Endothelial cell of umbilical vein (primary cell): ENCODE measurements at regions not wholly inside any gene's neighbourhood (a gene's known extent, or its start where the extent isn't known, plus 50 kb on each side); places are given as distances from the start of the nearest gene placed in this dataset.

ENCODE experiments used
- BruUV-seq: library from RNA; stranded (reverse); fragments of 400-500 nt; replicated peaks from 2 replicates; lab custom pipeline; 2021; lab: Mats Ljungman, UMichigan
- CTCF ChIA-PET: fragments of 300-600, 350-600 bp; sonication (Branson Sonifier 250); formaldehyde crosslinking; loops from one replicate; lab custom pipeline; 2021; ENCODE audit warnings: antibody characterized with exemption, inconsistent platforms; lab: Charles Lee
- POLR2A ChIA-PET: fragments of 300-600, 350-600 bp; sonication (Branson Sonifier 250); formaldehyde crosslinking; loops from one replicate; lab custom pipeline; 2021; ENCODE audit warnings: antibody characterized with exemption, inconsistent platforms; lab: Charles Lee
- DNase-seq: peaks from one replicate; pipeline ENCODE4 v3.0.0-alpha.2; 2011; ENCODE audit warnings: low read depth, low spot score
- FAIRE-seq: peaks from 2 replicates; lab custom pipeline; 2011; peaks lifted over from hg19 to GRCh38; lab: Jason Lieb, UNC
- H2AFZ ChIP-seq: 2 replicates; pipeline ENCODE4 v1.6.0; 2012; ENCODE audit warnings: low read depth, low read length, control low read depth, inconsistent platforms
- H3K27ac ChIP-seq: 2 replicates; pipeline ENCODE4 v1.5.1; 2011; ENCODE audit warnings: low read depth, mild to moderate bottlenecking, control low read depth, low read length, moderate library complexity; ENCODE audit not compliant: insufficient read depth
- H3K27me3 ChIP-seq, 2 experiments: 2 replicates each; pipeline versions ENCODE4 v1.6.0 to v1.6.1; 2011; ENCODE audit warnings: low read length in 2 of 2, mixed read lengths in 1 of 2; ENCODE audit not compliant: control insufficient read depth in 2 of 2, insufficient read depth in 2 of 2
- H3K36me3 ChIP-seq, 2 experiments: 2 replicates in 1 of 2; 3 replicates in 1 of 2; pipeline ENCODE4 v1.5.1; 2011; ENCODE audit warnings: low read length in 2 of 2, mild to moderate bottlenecking in 1 of 2, moderate library complexity in 1 of 2; ENCODE audit not compliant: control insufficient read depth in 2 of 2, insufficient read depth in 2 of 2; ENCODE audit errors: extremely low read depth in 1 of 2
- H3K4me1 ChIP-seq: 3 replicates; pipeline ENCODE4 v1.5.1; 2011; ENCODE audit warnings: mild to moderate bottlenecking, low read length; ENCODE audit not compliant: control insufficient read depth, insufficient read depth; ENCODE audit errors: extremely low read depth
- H3K4me2 ChIP-seq: 2 replicates; pipeline ENCODE4 v1.6.1; 2011; ENCODE audit warnings: low read length, control low read depth, mixed read lengths; ENCODE audit not compliant: insufficient read depth
- H3K4me3 ChIP-seq, 3 experiments: fragments of 200-600 bp in 1 of 3; sonication (generic), shearing (Covaris generic) in 1 of 3; replicated peaks in 1 of 3; 2 replicates each; pipeline ENCODE4 v1.5.1; 2011 to 2016; ENCODE audit warnings: control low read depth in 3 of 3, low read length in 3 of 3, mild to moderate bottlenecking in 2 of 3, inconsistent platforms in 1 of 3, low read depth in 1 of 3, moderate library complexity in 1 of 3; ENCODE audit not compliant: insufficient read depth in 1 of 3
- H3K79me2 ChIP-seq: 2 replicates; pipeline ENCODE4 v1.6.0; 2012; ENCODE audit warnings: low read length, inconsistent platforms; ENCODE audit not compliant: control insufficient read depth, insufficient read depth
- H3K9ac ChIP-seq: replicated peaks from 2 replicates; pipeline ENCODE3; 2011; ENCODE audit warnings: low read length, control low read depth; ENCODE audit not compliant: insufficient read depth; ENCODE audit errors: extremely low read depth
- H3K9me1 ChIP-seq: replicated peaks from 3 replicates; pipeline ENCODE4 v1.6.0; 2011; ENCODE audit warnings: mild to moderate bottlenecking, low read length; ENCODE audit not compliant: control insufficient read depth, insufficient read depth; ENCODE audit errors: extremely low read depth
- H3K9me3 ChIP-seq: replicated peaks from 2 replicates; pipeline ENCODE4 v1.5.1; 2012; ENCODE audit warnings: low read length, inconsistent platforms; ENCODE audit not compliant: control insufficient read depth, insufficient read depth
- H4K20me1 ChIP-seq: replicated peaks from 2 replicates; pipeline ENCODE3; 2011; ENCODE audit warnings: mild to moderate bottlenecking, low read length; ENCODE audit not compliant: control insufficient read depth, insufficient read depth; ENCODE audit errors: extremely low read depth
- CTCF ChIP-seq, 2 donors: IDR thresholded peaks; 1 replicate in 1 of 2; 2 replicates in 1 of 2; pipeline ENCODE4 v1.5.1; 2011; ENCODE audit warnings: low read length in 2 of 2, mild to moderate bottlenecking in 2 of 2, moderate library complexity in 2 of 2, control low read depth in 1 of 2, inconsistent platforms in 1 of 2, low read depth in 1 of 2; ENCODE audit not compliant: insufficient read depth in 1 of 2; ENCODE audit errors: extremely low read depth in 1 of 2
- EZH2 ChIP-seq: IDR thresholded peaks from 2 replicates; pipeline ENCODE4 v1.6.1; 2012; ENCODE audit warnings: borderline replicate concordance, low read depth, mild to moderate bottlenecking, moderate library complexity, low read length, inconsistent platforms; ENCODE audit not compliant: severe bottlenecking
- FOS ChIP-seq: IDR thresholded peaks from 2 replicates; pipeline ENCODE4 v1.6.1; 2011; ENCODE audit warnings: mild to moderate bottlenecking, low read length, moderate library complexity, borderline replicate concordance; ENCODE audit not compliant: insufficient read depth
- GATA2 ChIP-seq: IDR thresholded peaks from 2 replicates; pipeline ENCODE4 v1.7.0; 2011; ENCODE audit warnings: low read depth, mild to moderate bottlenecking, moderate library complexity, mixed read lengths, low read length; ENCODE audit not compliant: insufficient read length, insufficient read depth
- JUN ChIP-seq: IDR thresholded peaks from 2 replicates; pipeline ENCODE4 v1.6.1; 2011; ENCODE audit warnings: borderline replicate concordance, low read depth; ENCODE audit not compliant: insufficient read length, insufficient read depth
- MAX ChIP-seq: IDR thresholded peaks from 2 replicates; pipeline ENCODE4 v1.6.1; 2011; ENCODE audit not compliant: insufficient read depth, insufficient read length
- MYC ChIP-seq: IDR thresholded peaks from one replicate; pipeline ENCODE4 v1.6.1; 2011; ENCODE audit warnings: mild to moderate bottlenecking, low read depth, low read length
- POLR2A ChIP-seq: IDR thresholded peaks from 2 replicates; pipeline ENCODE4 v1.6.1; 2012; ENCODE audit warnings: low read depth, mild to moderate bottlenecking, control low read depth, low read length
- POLR2AphosphoS5 ChIP-seq: IDR thresholded peaks from 2 replicates; pipeline ENCODE4 v1.6.1; 2012; ENCODE audit warnings: low read depth, mild to moderate bottlenecking, control low read depth, low read length, moderate library complexity; ENCODE audit not compliant: insufficient read depth
- dilution Hi-C: fragments of 300-500 bp; cut with MboI; formaldehyde crosslinking; loops from one replicate; pipeline ENCODE4 v1.15.0; 2019; ENCODE audit warnings: low sequenced_read_pairs; ENCODE audit not compliant: extremely low pct_ligation_motif_present
- intact Hi-C: fragments of 100-400 bp; cut with micrococcal nuclease; formaldehyde crosslinking; loops from one replicate; pipeline ENCODE4 v1.10.0; 2022

- dilution Hi-C loops (no loop called here), intact Hi-C loops (no loop called here)
- H3K4me1 ChIP-seq = no peaks in the 10 kb centered on the region
- H3K27ac ChIP-seq = no peak overlapping the region
- no TSS peak for BruUV-seq
- DNase-seq = no peak
- no peaks in the 10 kb centered on the region for H3K27me3 ChIP-seq
- CTCF ChIA-PET = no interaction called here
- H3K9me3 ChIP-seq = peaks cover 5% of the 10 kb centered on the region
- no peak overlapping the region for H3K9ac ChIP-seq
- no peak overlapping the region for H2AFZ ChIP-seq
- no peak overlapping the region for H3K4me3 ChIP-seq
- H4K20me1 ChIP-seq = no peaks in the 10 kb centered on the region
- TF ChIP-seq GATA2 (no peak), POLR2AphosphoS5 (no peak), JUN (no peak), MAX (no peak), EZH2 (no peak), FOS (no peak), MYC (no peak), CTCF (IDR thresholded peaks at IDR 0.05; ENCODE audit: extremely low read depth in 1 of 2, insufficient read depth in 1 of 2, low read depth in 1 of 2, low read length in 2 of 2) (no peak), POLR2A (no peak)
- FAIRE-seq = no peak
- no peaks in the 10 kb centered on the region for H3K36me3 ChIP-seq
- no peaks in the 10 kb centered on the region for H3K79me2 ChIP-seq
- POLR2A ChIA-PET = no interaction called here
- no peaks in the 10 kb centered on the region for H3K9me1 ChIP-seq
- no peak overlapping the region for H3K4me2 ChIP-seq
Observed at GRCh38 chr3:74559261-74559660, 55.2 kb downstream of the CNTN3 start.
